Endothelial cell of umbilical vein (primary cell): ENCODE measurements at regions not wholly inside any gene's neighbourhood (a gene's known extent, or its start where the extent isn't known, plus 50 kb on each side); places are given as distances from the start of the nearest gene placed in this dataset.

ENCODE experiments used
- BruUV-seq: library from RNA; stranded (reverse); fragments of 400-500 nt; replicated peaks from 2 replicates; lab custom pipeline; 2021; lab: Mats Ljungman, UMichigan
- CTCF ChIA-PET: fragments of 300-600, 350-600 bp; sonication (Branson Sonifier 250); formaldehyde crosslinking; loops from one replicate; lab custom pipeline; 2021; ENCODE audit warnings: antibody characterized with exemption, inconsistent platforms; lab: Charles Lee
- POLR2A ChIA-PET: fragments of 300-600, 350-600 bp; sonication (Branson Sonifier 250); formaldehyde crosslinking; loops from one replicate; lab custom pipeline; 2021; ENCODE audit warnings: antibody characterized with exemption, inconsistent platforms; lab: Charles Lee
- DNase-seq: peaks from one replicate; pipeline ENCODE4 v3.0.0-alpha.2; 2011; ENCODE audit warnings: low read depth, low spot score
- FAIRE-seq: peaks from 2 replicates; lab custom pipeline; 2011; peaks lifted over from hg19 to GRCh38; lab: Jason Lieb, UNC
- H2AFZ ChIP-seq: 2 replicates; pipeline ENCODE4 v1.6.0; 2012; ENCODE audit warnings: low read depth, low read length, control low read depth, inconsistent platforms
- H3K27ac ChIP-seq: 2 replicates; pipeline ENCODE4 v1.5.1; 2011; ENCODE audit warnings: low read depth, mild to moderate bottlenecking, control low read depth, low read length, moderate library complexity; ENCODE audit not compliant: insufficient read depth
- H3K27me3 ChIP-seq, 2 experiments: 2 replicates each; pipeline versions ENCODE4 v1.6.0 to v1.6.1; 2011; ENCODE audit warnings: low read length in 2 of 2, mixed read lengths in 1 of 2; ENCODE audit not compliant: control insufficient read depth in 2 of 2, insufficient read depth in 2 of 2
- H3K36me3 ChIP-seq, 2 experiments: 2 replicates in 1 of 2; 3 replicates in 1 of 2; pipeline ENCODE4 v1.5.1; 2011; ENCODE audit warnings: low read length in 2 of 2, mild to moderate bottlenecking in 1 of 2, moderate library complexity in 1 of 2; ENCODE audit not compliant: control insufficient read depth in 2 of 2, insufficient read depth in 2 of 2; ENCODE audit errors: extremely low read depth in 1 of 2
- H3K4me1 ChIP-seq: 3 replicates; pipeline ENCODE4 v1.5.1; 2011; ENCODE audit warnings: mild to moderate bottlenecking, low read length; ENCODE audit not compliant: control insufficient read depth, insufficient read depth; ENCODE audit errors: extremely low read depth
- H3K4me2 ChIP-seq: 2 replicates; pipeline ENCODE4 v1.6.1; 2011; ENCODE audit warnings: low read length, control low read depth, mixed read lengths; ENCODE audit not compliant: insufficient read depth
- H3K4me3 ChIP-seq, 3 experiments: fragments of 200-600 bp in 1 of 3; sonication (generic), shearing (Covaris generic) in 1 of 3; replicated peaks in 1 of 3; 2 replicates each; pipeline ENCODE4 v1.5.1; 2011 to 2016; ENCODE audit warnings: control low read depth in 3 of 3, low read length in 3 of 3, mild to moderate bottlenecking in 2 of 3, inconsistent platforms in 1 of 3, low read depth in 1 of 3, moderate library complexity in 1 of 3; ENCODE audit not compliant: insufficient read depth in 1 of 3
- H3K79me2 ChIP-seq: 2 replicates; pipeline ENCODE4 v1.6.0; 2012; ENCODE audit warnings: low read length, inconsistent platforms; ENCODE audit not compliant: control insufficient read depth, insufficient read depth
- H3K9ac ChIP-seq: replicated peaks from 2 replicates; pipeline ENCODE3; 2011; ENCODE audit warnings: low read length, control low read depth; ENCODE audit not compliant: insufficient read depth; ENCODE audit errors: extremely low read depth
- H3K9me1 ChIP-seq: replicated peaks from 3 replicates; pipeline ENCODE4 v1.6.0; 2011; ENCODE audit warnings: mild to moderate bottlenecking, low read length; ENCODE audit not compliant: control insufficient read depth, insufficient read depth; ENCODE audit errors: extremely low read depth
- H3K9me3 ChIP-seq: replicated peaks from 2 replicates; pipeline ENCODE4 v1.5.1; 2012; ENCODE audit warnings: low read length, inconsistent platforms; ENCODE audit not compliant: control insufficient read depth, insufficient read depth
- H4K20me1 ChIP-seq: replicated peaks from 2 replicates; pipeline ENCODE3; 2011; ENCODE audit warnings: mild to moderate bottlenecking, low read length; ENCODE audit not compliant: control insufficient read depth, insufficient read depth; ENCODE audit errors: extremely low read depth
- EZH2 ChIP-seq: IDR thresholded peaks from 2 replicates; pipeline ENCODE4 v1.6.1; 2012; ENCODE audit warnings: borderline replicate concordance, low read depth, mild to moderate bottlenecking, moderate library complexity, low read length, inconsistent platforms; ENCODE audit not compliant: severe bottlenecking
- FOS ChIP-seq: IDR thresholded peaks from 2 replicates; pipeline ENCODE4 v1.6.1; 2011; ENCODE audit warnings: mild to moderate bottlenecking, low read length, moderate library complexity, borderline replicate concordance; ENCODE audit not compliant: insufficient read depth
- GATA2 ChIP-seq: IDR thresholded peaks from 2 replicates; pipeline ENCODE4 v1.7.0; 2011; ENCODE audit warnings: low read depth, mild to moderate bottlenecking, moderate library complexity, mixed read lengths, low read length; ENCODE audit not compliant: insufficient read length, insufficient read depth
- JUN ChIP-seq: IDR thresholded peaks from 2 replicates; pipeline ENCODE4 v1.6.1; 2011; ENCODE audit warnings: borderline replicate concordance, low read depth; ENCODE audit not compliant: insufficient read length, insufficient read depth
- MYC ChIP-seq: IDR thresholded peaks from one replicate; pipeline ENCODE4 v1.6.1; 2011; ENCODE audit warnings: mild to moderate bottlenecking, low read depth, low read length
- POLR2A ChIP-seq: IDR thresholded peaks from 2 replicates; pipeline ENCODE4 v1.6.1; 2012; ENCODE audit warnings: low read depth, mild to moderate bottlenecking, control low read depth, low read length
- POLR2AphosphoS5 ChIP-seq: IDR thresholded peaks from 2 replicates; pipeline ENCODE4 v1.6.1; 2012; ENCODE audit warnings: low read depth, mild to moderate bottlenecking, control low read depth, low read length, moderate library complexity; ENCODE audit not compliant: insufficient read depth
- dilution Hi-C: fragments of 300-500 bp; cut with MboI; formaldehyde crosslinking; loops from one replicate; pipeline ENCODE4 v1.15.0; 2019; ENCODE audit warnings: low sequenced_read_pairs; ENCODE audit not compliant: extremely low pct_ligation_motif_present
- intact Hi-C: fragments of 100-400 bp; cut with micrococcal nuclease; formaldehyde crosslinking; loops from one replicate; pipeline ENCODE4 v1.10.0; 2022
- TF ChIP-seq, protein P1 (sequence below), 2 donors: IDR thresholded peaks; 1 replicate in 1 of 2; 2 replicates in 1 of 2; pipeline ENCODE4 v1.5.1; 2011; ENCODE audit warnings: low read length in 2 of 2, mild to moderate bottlenecking in 2 of 2, moderate library complexity in 2 of 2, control low read depth in 1 of 2, inconsistent platforms in 1 of 2, low read depth in 1 of 2; ENCODE audit not compliant: insufficient read depth in 1 of 2; ENCODE audit errors: extremely low read depth in 1 of 2
- TF ChIP-seq, protein P2 (sequence below): IDR thresholded peaks from 2 replicates; pipeline ENCODE4 v1.6.1; 2011; ENCODE audit not compliant: insufficient read depth, insufficient read length

DNA sequence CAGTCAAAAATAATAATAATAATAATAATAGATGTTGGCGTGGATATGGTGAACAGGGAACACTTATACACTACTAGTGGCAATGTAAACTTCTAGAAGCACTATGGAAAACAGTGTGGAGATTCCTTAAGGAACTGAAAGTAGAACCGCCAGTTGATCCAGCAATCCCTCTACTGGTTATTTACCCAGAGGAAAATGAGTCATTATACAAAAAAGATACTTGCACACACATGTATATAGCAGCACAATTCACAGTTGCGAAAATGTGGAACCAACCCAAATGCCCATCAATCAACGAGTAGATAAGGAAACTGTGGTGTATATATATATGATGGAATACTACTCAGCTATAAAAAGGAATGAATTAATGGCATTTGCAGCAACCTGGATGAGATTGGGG, 176.0 kb downstream of the PLPP3 start:
- no peaks in the 10 kb centered on the region for H4K20me1 ChIP-seq
- TF ChIP-seq FOS (no peak), EZH2 (no peak), POLR2A (no peak), MYC (no peak), POLR2AphosphoS5 (no peak), JUN (no peak), GATA2 (no peak)
- TF ChIP-seq, protein P1, sequence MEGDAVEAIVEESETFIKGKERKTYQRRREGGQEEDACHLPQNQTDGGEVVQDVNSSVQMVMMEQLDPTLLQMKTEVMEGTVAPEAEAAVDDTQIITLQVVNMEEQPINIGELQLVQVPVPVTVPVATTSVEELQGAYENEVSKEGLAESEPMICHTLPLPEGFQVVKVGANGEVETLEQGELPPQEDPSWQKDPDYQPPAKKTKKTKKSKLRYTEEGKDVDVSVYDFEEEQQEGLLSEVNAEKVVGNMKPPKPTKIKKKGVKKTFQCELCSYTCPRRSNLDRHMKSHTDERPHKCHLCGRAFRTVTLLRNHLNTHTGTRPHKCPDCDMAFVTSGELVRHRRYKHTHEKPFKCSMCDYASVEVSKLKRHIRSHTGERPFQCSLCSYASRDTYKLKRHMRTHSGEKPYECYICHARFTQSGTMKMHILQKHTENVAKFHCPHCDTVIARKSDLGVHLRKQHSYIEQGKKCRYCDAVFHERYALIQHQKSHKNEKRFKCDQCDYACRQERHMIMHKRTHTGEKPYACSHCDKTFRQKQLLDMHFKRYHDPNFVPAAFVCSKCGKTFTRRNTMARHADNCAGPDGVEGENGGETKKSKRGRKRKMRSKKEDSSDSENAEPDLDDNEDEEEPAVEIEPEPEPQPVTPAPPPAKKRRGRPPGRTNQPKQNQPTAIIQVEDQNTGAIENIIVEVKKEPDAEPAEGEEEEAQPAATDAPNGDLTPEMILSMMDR (IDR thresholded peaks at IDR 0.05; ENCODE audit: extremely low read depth in 1 of 2, insufficient read depth in 1 of 2, low read depth in 1 of 2, low read length in 2 of 2): no peak
- TF ChIP-seq, protein P2, sequence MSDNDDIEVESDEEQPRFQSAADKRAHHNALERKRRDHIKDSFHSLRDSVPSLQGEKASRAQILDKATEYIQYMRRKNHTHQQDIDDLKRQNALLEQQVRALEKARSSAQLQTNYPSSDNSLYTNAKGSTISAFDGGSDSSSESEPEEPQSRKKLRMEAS: no peak
- no peak overlapping the region for H2AFZ ChIP-seq
- DNase-seq (no peak), FAIRE-seq (no peak)
- H3K4me3 ChIP-seq: no peak overlapping the region
- no peaks in the 10 kb centered on the region for H3K27me3 ChIP-seq
- H3K36me3 ChIP-seq: no peaks in the 10 kb centered on the region
- no peaks in the 10 kb centered on the region for H3K9me1 ChIP-seq
- H3K9me3 ChIP-seq: no peaks in the 10 kb centered on the region
- dilution Hi-C loops (no loop called here), intact Hi-C loops (no loop called here)
- H3K27ac ChIP-seq: no peak overlapping the region
- H3K4me2 ChIP-seq: no peak overlapping the region
- CTCF ChIA-PET: no interaction called here
- no peaks in the 10 kb centered on the region for H3K79me2 ChIP-seq
- H3K4me1 ChIP-seq: no peaks in the 10 kb centered on the region
- POLR2A ChIA-PET: no interaction called here
- H3K9ac ChIP-seq: no peak overlapping the region
- BruUV-seq: no TSS peak
